K562 (cell line): ENCODE measurements at regions not wholly inside any gene's neighbourhood (a gene's known extent, or its start where the extent isn't known, plus 50 kb on each side); places are given as distances from the start of the nearest gene placed in this dataset.

Experiments
- ATAC-seq: fragments of 200-7000 bp; cut with Tn5 transposase; 3 replicates; pipeline ENCODE4 v1.9.1; 2020; ENCODE audit warnings: moderate library complexity
- BruUV-seq: library from RNA; stranded (reverse); fragments of 400-500 nt; replicated peaks from 2 replicates; lab custom pipeline; 2021; lab: Mats Ljungman, UMichigan
- CTCF ChIA-PET: fragments of 300-600 bp; formaldehyde crosslinking; extraction: SDS; loops from one replicate; lab custom pipeline; 2021; ENCODE audit warnings: low intra/inter-chr PET ratio; lab: Yijun Ruan, JAX
- POLR2A ChIA-PET: fragments of 300-600, 350-650 bp; sonication (Branson Sonifier 250); formaldehyde crosslinking; extraction: SDS; loops from one replicate; lab custom pipeline; 2021; ENCODE audit warnings: antibody characterized with exemption, inconsistent platforms; lab: Yijun Ruan, JAX
- DNase-seq, 4 experiments: peaks; one replicate each; pipeline versions ENCODE4 v3.0.0 to v3.0.0-alpha.2; 2011 to 2018; ENCODE audit warnings: low spot score in 3 of 4, mixed read lengths in 3 of 4; ENCODE audit errors: extremely low read depth in 1 of 4
- FAIRE-seq: peaks from 2 replicates; lab custom pipeline; 2011; peaks lifted over from hg19 to GRCh38; lab: Jason Lieb, UNC
- H2AFZ ChIP-seq: 2 replicates; pipeline ENCODE4 v1.6.0; 2011; ENCODE audit warnings: low read depth, low read length, control low read depth, inconsistent platforms
- H3K27ac ChIP-seq: fragments of 200-600 bp; 3 replicates; pipeline ENCODE4 v1.8.0; 2011; ENCODE audit warnings: low read depth, mild to moderate bottlenecking, control low read depth, inconsistent platforms, low read length, moderate library complexity, mixed read lengths; ENCODE audit errors: extremely low read depth
- H3K27me3 ChIP-seq, 2 experiments: fragments of 300-600 bp in 1 of 2; 2 replicates in 1 of 2; 3 replicates in 1 of 2; pipeline versions ENCODE4 v1.6.0 to v1.8.0; 2011; ENCODE audit warnings: inconsistent platforms in 2 of 2, low read length in 2 of 2, mild to moderate bottlenecking in 1 of 2, mixed read lengths in 1 of 2, moderate library complexity in 1 of 2; ENCODE audit not compliant: control insufficient read depth in 2 of 2, insufficient read depth in 2 of 2
- H3K36me3 ChIP-seq: fragments of 300-600 bp; 3 replicates; pipeline ENCODE4 v1.8.0; 2011; ENCODE audit warnings: mild to moderate bottlenecking, low read length, inconsistent platforms; ENCODE audit not compliant: control insufficient read depth, insufficient read depth
- H3K4me1 ChIP-seq, 2 experiments: fragments of 200-600 bp in 1 of 2; replicated peaks in 1 of 2; 2 replicates in 1 of 2; 3 replicates in 1 of 2; pipeline versions ENCODE4 v1.5.1 to v1.8.0; 2011; ENCODE audit warnings: inconsistent platforms in 2 of 2, low read length in 2 of 2, mild to moderate bottlenecking in 1 of 2, mixed read lengths in 1 of 2, moderate library complexity in 1 of 2; ENCODE audit not compliant: control insufficient read depth in 2 of 2, insufficient read depth in 2 of 2
- H3K4me2 ChIP-seq: 2 replicates; pipeline ENCODE4 v1.6.1; 2011; ENCODE audit warnings: low read length, control low read depth, inconsistent platforms, mixed read lengths; ENCODE audit not compliant: insufficient read depth
- H3K4me3 ChIP-seq: fragments of 200-600 bp; sonication (generic), shearing (Covaris generic); 2 replicates; pipeline ENCODE4 v1.5.1; 2016; ENCODE audit warnings: control low read depth, inconsistent platforms
- H3K79me2 ChIP-seq: fragments of 200-600 bp; 3 replicates; pipeline ENCODE4 v1.8.0; 2011; ENCODE audit warnings: low read length, inconsistent platforms; ENCODE audit not compliant: control insufficient read depth, insufficient read depth
- H3K9ac ChIP-seq, 2 experiments: 2 replicates each; pipeline versions ENCODE4 v1.6.0 to v1.6.1; 2011; ENCODE audit warnings: low read depth in 2 of 2, low read length in 2 of 2, control low read depth in 1 of 2, inconsistent platforms in 1 of 2, mild to moderate bottlenecking in 1 of 2, mixed read lengths in 1 of 2; ENCODE audit not compliant: insufficient read depth in 1 of 2
- H3K9me1 ChIP-seq: one replicate; pipeline ENCODE4 v1.6.0; 2011; ENCODE audit warnings: inconsistent platforms, mild to moderate bottlenecking, low read length, moderate library complexity; ENCODE audit not compliant: control insufficient read depth, insufficient read depth
- H3K9me3 ChIP-seq: replicated peaks from 2 replicates; pipeline ENCODE4 v1.5.1; 2011; ENCODE audit warnings: low read depth, low read length, inconsistent platforms; ENCODE audit not compliant: control insufficient read depth, insufficient read depth
- H4K20me1 ChIP-seq: replicated peaks from 2 replicates; pipeline ENCODE4 v1.6.1; 2011; ENCODE audit warnings: low read length, inconsistent platforms, mixed read lengths; ENCODE audit not compliant: control insufficient read depth, insufficient read depth
- BRD9 ChIP-seq: fragments of 450-650 bp; IDR thresholded peaks from 2 replicates; pipeline ENCODE4 v1.6.1; 2018; ENCODE audit warnings: low read depth; ENCODE audit not compliant: partially characterized antibody
- C11orf30 ChIP-seq: fragments of 450-650 bp; IDR thresholded peaks from 2 replicates; pipeline ENCODE4 v1.6.1; 2016; ENCODE audit warnings: low read depth, mild to moderate bottlenecking
- CHD7 ChIP-seq: fragments of 200-600 bp; sonication (generic); IDR thresholded peaks from one replicate; pipeline ENCODE4 v1.6.1; 2012; ENCODE audit warnings: mild to moderate bottlenecking, low read depth, low read length, inconsistent platforms
- CTCFL ChIP-seq: IDR thresholded peaks from 2 replicates; pipeline ENCODE4 v1.6.1; 2011; ENCODE audit warnings: borderline replicate concordance, low read depth, mild to moderate bottlenecking, moderate library complexity, low read length; ENCODE audit not compliant: insufficient read depth, poor library complexity, severe bottlenecking
- E2F3 ChIP-seq: fragments of 250-450 bp; sonication (Bioruptor Pico); IDR thresholded peaks from 2 replicates; pipeline ENCODE4 v1.4.0; 2020; ENCODE audit warnings: mild to moderate bottlenecking
- E2F6 ChIP-seq, 2 experiments: IDR thresholded peaks; 2 replicates each; pipeline ENCODE4 v1.6.1; 2011; ENCODE audit warnings: borderline replicate concordance in 1 of 2, control low read depth in 1 of 2, low read depth in 1 of 2, low read length in 1 of 2, mild to moderate bottlenecking in 1 of 2, mixed read lengths in 1 of 2, moderate library complexity in 1 of 2; ENCODE audit not compliant: insufficient read depth in 1 of 2, insufficient read length in 1 of 2, poor library complexity in 1 of 2, severe bottlenecking in 1 of 2; ENCODE audit errors: extremely low read depth in 1 of 2
- POLR2B ChIP-seq: fragments of 450-650 bp; IDR thresholded peaks from 2 replicates; pipeline ENCODE4 v1.6.1; 2018; ENCODE audit warnings: low read depth; ENCODE audit not compliant: partially characterized antibody
- ZNF165 ChIP-seq: fragments of 250-450 bp; sonication (Bioruptor Pico); IDR thresholded peaks from 2 replicates; pipeline ENCODE4 v1.4.0; 2020; ENCODE audit warnings: borderline replicate concordance
- WGBS: fragments of 100-300 bp; shearing (Covaris generic); methylation state at CpG from one replicate; pipeline ENCODE4 v1.1.6; 2016; ENCODE audit warnings: low coverage, mixed read lengths; ENCODE audit not compliant: insufficient coverage; ENCODE audit errors: missing lambda C conversion rate; 5-methylcytosine and 5-hydroxymethylcytosine counted together
- in situ Hi-C: fragments of 300-500 bp; cut with MboI; formaldehyde crosslinking; loops from 4 replicates; pipeline ENCODE4 v1.15.0; 2018; ENCODE audit warnings: inconsistent platforms, mixed read lengths
- intact Hi-C: fragments of 100-400 bp; cut with micrococcal nuclease; formaldehyde crosslinking; loops from 2 replicates; pipeline ENCODE4 v1.14.2; 2022

- H3K27me3 ChIP-seq, result no peaks in the 10 kb centered on the region
- no peak overlapping the region for H3K27ac ChIP-seq
- no peak for DNase-seq
- H3K9ac ChIP-seq, result no peak overlapping the region
- H2AFZ ChIP-seq, result no peak overlapping the region
- H3K9me1 ChIP-seq, result no peaks in the 10 kb centered on the region
- no peaks in the 10 kb centered on the region for H3K36me3 ChIP-seq
- POLR2A ChIA-PET, result interaction anchor here (0.6 kb wide), 1 partner anchor 38 kb away, joined by 4 read pairs; no protein-coding TSS in a partner anchor
- CTCF ChIA-PET, result no interaction called here
- ATAC-seq, result no peak
- H4K20me1 ChIP-seq, result no peaks in the 10 kb centered on the region
- no peak overlapping the region for H3K4me3 ChIP-seq
- H3K79me2 ChIP-seq, result no peaks in the 10 kb centered on the region
- intact Hi-C loops (no loop called here), in situ Hi-C loops (no loop called here)
- BruUV-seq, result no TSS peak
- H3K4me1 ChIP-seq, result no peaks in the 10 kb centered on the region
- H3K9me3 ChIP-seq, result no peaks in the 10 kb centered on the region
- WGBS, result 5% methylated on average over 3 of the region's 3 CpGs
- no peak for FAIRE-seq
- no peak overlapping the region for H3K4me2 ChIP-seq
- TF ChIP-seq POLR2B (no peak), BRD9 (no peak), CTCFL (no peak), E2F6 (IDR thresholded peaks at IDR 0.05; ENCODE audit: borderline replicate concordance in 1 of 2, extremely low read depth in 1 of 2, insufficient read depth in 1 of 2, insufficient read length in 1 of 2, low read depth in 1 of 2, low read length in 1 of 2, poor library complexity in 1 of 2, severe bottlenecking in 1 of 2) (no peak), ZNF165 (no peak), C11orf30 (no peak), E2F3 (CRISPR knock-in tag) (no peak), CHD7 (no peak)
Measured at GRCh38 chr7:17580141-17580540, 281.7 kb downstream of the AHR start.
